SK-N-SH (cell line): ENCODE measurements at regions not wholly inside any gene's neighbourhood (a gene's known extent, or its start where the extent isn't known, plus 50 kb on each side); places are given as distances from the start of the nearest gene placed in this dataset.

ENCODE experiments used
- CTCF ChIA-PET: fragments of 300-600, 350-600 bp; formaldehyde crosslinking; extraction: SDS; loops from one replicate; lab custom pipeline; 2021; lab: Yijun Ruan, JAX
- POLR2A ChIA-PET: fragments of 350-600 bp; sonication (Branson Sonifier 250); formaldehyde crosslinking; extraction: SDS; loops from one replicate; lab custom pipeline; 2020; ENCODE audit warnings: antibody characterized with exemption, inconsistent platforms; lab: Yijun Ruan, JAX
- DNase-seq: peaks from one replicate; pipeline ENCODE4 v3.0.0; 2012
- H2AFZ ChIP-seq: fragments of 200-600 bp; sonication (generic); 2 replicates; pipeline ENCODE4 v1.8.1; 2016; ENCODE audit warnings: antibody characterized with exemption, mild to moderate bottlenecking, low read depth
- H3F3A ChIP-seq: fragments of 200-600 bp; sonication (generic); replicated peaks from 2 replicates; pipeline ENCODE3; 2016; ENCODE audit warnings: antibody characterized with exemption, mild to moderate bottlenecking; ENCODE audit not compliant: insufficient read depth
- H3K27ac ChIP-seq, 2 experiments: fragments of 200-500 bp in 1 of 2; fragments of 200-600 bp in 1 of 2; sonication (Bioruptor generic) in 1 of 2; sonication (generic), shearing (Covaris generic) in 1 of 2; 2 replicates each; pipeline versions ENCODE4 v1.5.1 to v1.6.1; 2014 to 2016; ENCODE audit warnings: low read depth in 2 of 2, inconsistent platforms in 1 of 2, low read length in 1 of 2, mild to moderate bottlenecking in 1 of 2, mixed read lengths in 1 of 2
- H3K27me3 ChIP-seq: fragments of 200-600 bp; sonication (generic), shearing (Covaris generic); 2 replicates; pipeline ENCODE4 v1.6.1; 2016; ENCODE audit warnings: mixed run types; ENCODE audit not compliant: insufficient read depth
- H3K36me3 ChIP-seq, 2 experiments: fragments of 200-500 bp in 1 of 2; fragments of 200-600 bp in 1 of 2; sonication (Bioruptor generic) in 1 of 2; sonication (generic) in 1 of 2; replicated peaks in 1 of 2; 2 replicates each; pipeline versions ENCODE3 to v1.5.1; 2014 to 2016; ENCODE audit warnings: low read length in 1 of 2, mild to moderate bottlenecking in 1 of 2; ENCODE audit not compliant: insufficient read depth in 2 of 2, control insufficient read depth in 1 of 2
- H3K4me1 ChIP-seq, 2 experiments: fragments of 200-500 bp in 1 of 2; fragments of 200-600 bp in 1 of 2; sonication (Bioruptor generic) in 1 of 2; sonication (generic), shearing (Covaris generic) in 1 of 2; 2 replicates each; pipeline versions ENCODE4 v1.5.1 to v1.6.1; 2014 to 2016; ENCODE audit warnings: low read depth in 1 of 2, low read length in 1 of 2, mixed run types in 1 of 2; ENCODE audit not compliant: insufficient read depth in 2 of 2, control insufficient read depth in 1 of 2
- H3K4me2 ChIP-seq: fragments of 200-600 bp; sonication (generic), shearing (Covaris generic); 2 replicates; pipeline ENCODE4 v1.6.1; 2017; ENCODE audit warnings: mixed run types
- H3K4me3 ChIP-seq, 2 experiments: fragments of 200-500 bp in 1 of 2; fragments of 200-600 bp in 1 of 2; sonication (Bioruptor generic) in 1 of 2; sonication (generic), shearing (Covaris generic) in 1 of 2; 2 replicates each; pipeline versions ENCODE4 v1.5.1 to v1.8.1; 2014 to 2016; ENCODE audit warnings: low read depth in 2 of 2, inconsistent platforms in 1 of 2, low read length in 1 of 2, mild to moderate bottlenecking in 1 of 2, mixed read lengths in 1 of 2, moderate library complexity in 1 of 2
- H3K79me2 ChIP-seq: fragments of 200-600 bp; sonication (generic); 2 replicates; pipeline ENCODE4 v1.8.1; 2017; ENCODE audit warnings: mild to moderate bottlenecking; ENCODE audit not compliant: insufficient read depth
- H3K9ac ChIP-seq: fragments of 200-600 bp; sonication (generic); 2 replicates; pipeline ENCODE4 v1.6.1; 2017; ENCODE audit warnings: mixed run types
- H3K9me2 ChIP-seq: fragments of 200-600 bp; sonication (generic); 2 replicates; pipeline ENCODE4 v1.6.1; 2017; ENCODE audit warnings: mixed run types
- H3K9me3 ChIP-seq: fragments of 200-600 bp; sonication (generic); 2 replicates; pipeline ENCODE4 v1.6.1; 2017; ENCODE audit warnings: mixed run types, mild to moderate bottlenecking, moderate library complexity
- H4K20me1 ChIP-seq: fragments of 200-600 bp; sonication (generic); 2 replicates; pipeline ENCODE4 v1.6.1; 2017; ENCODE audit warnings: mild to moderate bottlenecking, mixed run types; ENCODE audit not compliant: insufficient read depth
- ELF1 ChIP-seq: IDR thresholded peaks from 2 replicates; pipeline ENCODE4 v1.4.0; 2012
- FOSL2 ChIP-seq: IDR thresholded peaks from 2 replicates; pipeline ENCODE4 v1.4.0; 2012; ENCODE audit warnings: low read depth, mild to moderate bottlenecking, moderate library complexity, borderline replicate concordance
- GATA2 ChIP-seq: sonication (generic); formaldehyde crosslinking; IDR thresholded peaks from 2 replicates; pipeline ENCODE4 v1.5.0; 2020; ENCODE audit warnings: mild to moderate bottlenecking, missing genetic modification reagents
- IRF3 ChIP-seq: fragments of 150-350 bp; IDR thresholded peaks from 2 replicates; pipeline ENCODE4 v1.6.1; 2016; ENCODE audit warnings: mild to moderate bottlenecking, low read depth, low read length
- MEF2A ChIP-seq: IDR thresholded peaks from 2 replicates; pipeline ENCODE4 v1.4.0; 2012; ENCODE audit warnings: low read depth, borderline replicate concordance
- MXI1 ChIP-seq: IDR thresholded peaks from 2 replicates; pipeline ENCODE4 v1.6.1; 2012; ENCODE audit warnings: mild to moderate bottlenecking, low read depth, low read length, improper control_type of control experiment
- NFIC ChIP-seq: IDR thresholded peaks from 2 replicates; pipeline ENCODE4 v1.4.0; 2012; ENCODE audit warnings: borderline replicate concordance
- NRF1 ChIP-seq: IDR thresholded peaks from 2 replicates; pipeline ENCODE4 v1.6.1; 2012; ENCODE audit warnings: low read depth, mild to moderate bottlenecking, low read length
- PBX3 ChIP-seq: IDR thresholded peaks from 2 replicates; pipeline ENCODE4; 2012
- RCOR1 ChIP-seq: fragments of 150-350 bp; IDR thresholded peaks from 2 replicates; pipeline ENCODE4 v1.6.1; 2017; ENCODE audit warnings: antibody characterized with exemption, low read length
- RXRA ChIP-seq: IDR thresholded peaks from 2 replicates; pipeline ENCODE4 v1.4.0; 2012; ENCODE audit warnings: low read depth, mild to moderate bottlenecking, borderline replicate concordance
- SIN3A ChIP-seq: IDR thresholded peaks from 2 replicates; pipeline ENCODE4 v1.6.1; 2012; ENCODE audit warnings: low read depth, mild to moderate bottlenecking, low read length, moderate library complexity, borderline replicate concordance
- SMC3 ChIP-seq: IDR thresholded peaks from 2 replicates; pipeline ENCODE4 v1.6.1; 2012; ENCODE audit warnings: low read depth, low read length, improper control_type of control experiment
- TF ChIP-seq, protein P1 (sequence below): IDR thresholded peaks from 2 replicates; pipeline ENCODE4 v1.4.0; 2012; ENCODE audit warnings: low read depth
- TF ChIP-seq, protein P2 (sequence below): fragments of 150-350 bp; IDR thresholded peaks from 2 replicates; pipeline ENCODE4 v1.6.1; 2017; ENCODE audit warnings: antibody characterized with exemption, low read length, low read depth, borderline replicate concordance
- TF ChIP-seq, protein P3 (sequence below): fragments of 200-600 bp; sonication (generic); IDR thresholded peaks from 2 replicates; pipeline ENCODE4 v1.6.1; 2017; ENCODE audit warnings: antibody characterized with exemption, mild to moderate bottlenecking, moderate library complexity

- Histone ChIP-seq H3K9me3 (no peaks in the 10 kb centered on the region), H3K79me2 (no peaks in the 10 kb centered on the region), H3K36me3 (no peaks in the 10 kb centered on the region), H3K9me2 (no peaks in the 10 kb centered on the region), H2AFZ (no peak overlapping the region), H3K4me1 (no peaks in the 10 kb centered on the region), H3K4me2 (no peak overlapping the region), H3F3A (no peaks in the 10 kb centered on the region), H4K20me1 (no peaks in the 10 kb centered on the region), H3K27me3 (no peaks in the 10 kb centered on the region), H3K27ac (no peak overlapping the region), H3K9ac (no peak overlapping the region), H3K4me3 (no peak overlapping the region)
- TF ChIP-seq RXRA: no peak
- no peak for TF ChIP-seq MEF2A
- no peak for TF ChIP-seq SIN3A
- no peak for TF ChIP-seq IRF3
- TF ChIP-seq MXI1: no peak
- no peak for TF ChIP-seq NFIC
- no peak for TF ChIP-seq GATA2
- TF ChIP-seq RCOR1: no peak
- no peak for TF ChIP-seq NRF1
- TF ChIP-seq, protein P1, sequence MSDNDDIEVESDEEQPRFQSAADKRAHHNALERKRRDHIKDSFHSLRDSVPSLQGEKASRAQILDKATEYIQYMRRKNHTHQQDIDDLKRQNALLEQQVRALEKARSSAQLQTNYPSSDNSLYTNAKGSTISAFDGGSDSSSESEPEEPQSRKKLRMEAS: no peak
- TF ChIP-seq SMC3: no peak
- TF ChIP-seq PBX3: no peak
- TF ChIP-seq, protein P2, sequence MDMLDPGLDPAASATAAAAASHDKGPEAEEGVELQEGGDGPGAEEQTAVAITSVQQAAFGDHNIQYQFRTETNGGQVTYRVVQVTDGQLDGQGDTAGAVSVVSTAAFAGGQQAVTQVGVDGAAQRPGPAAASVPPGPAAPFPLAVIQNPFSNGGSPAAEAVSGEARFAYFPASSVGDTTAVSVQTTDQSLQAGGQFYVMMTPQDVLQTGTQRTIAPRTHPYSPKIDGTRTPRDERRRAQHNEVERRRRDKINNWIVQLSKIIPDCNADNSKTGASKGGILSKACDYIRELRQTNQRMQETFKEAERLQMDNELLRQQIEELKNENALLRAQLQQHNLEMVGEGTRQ: no peak
- no peak for TF ChIP-seq ELF1
- TF ChIP-seq, protein P3, sequence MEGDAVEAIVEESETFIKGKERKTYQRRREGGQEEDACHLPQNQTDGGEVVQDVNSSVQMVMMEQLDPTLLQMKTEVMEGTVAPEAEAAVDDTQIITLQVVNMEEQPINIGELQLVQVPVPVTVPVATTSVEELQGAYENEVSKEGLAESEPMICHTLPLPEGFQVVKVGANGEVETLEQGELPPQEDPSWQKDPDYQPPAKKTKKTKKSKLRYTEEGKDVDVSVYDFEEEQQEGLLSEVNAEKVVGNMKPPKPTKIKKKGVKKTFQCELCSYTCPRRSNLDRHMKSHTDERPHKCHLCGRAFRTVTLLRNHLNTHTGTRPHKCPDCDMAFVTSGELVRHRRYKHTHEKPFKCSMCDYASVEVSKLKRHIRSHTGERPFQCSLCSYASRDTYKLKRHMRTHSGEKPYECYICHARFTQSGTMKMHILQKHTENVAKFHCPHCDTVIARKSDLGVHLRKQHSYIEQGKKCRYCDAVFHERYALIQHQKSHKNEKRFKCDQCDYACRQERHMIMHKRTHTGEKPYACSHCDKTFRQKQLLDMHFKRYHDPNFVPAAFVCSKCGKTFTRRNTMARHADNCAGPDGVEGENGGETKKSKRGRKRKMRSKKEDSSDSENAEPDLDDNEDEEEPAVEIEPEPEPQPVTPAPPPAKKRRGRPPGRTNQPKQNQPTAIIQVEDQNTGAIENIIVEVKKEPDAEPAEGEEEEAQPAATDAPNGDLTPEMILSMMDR: no peak
- TF ChIP-seq FOSL2: no peak
- CTCF ChIA-PET: no interaction called here
- POLR2A ChIA-PET: no interaction called here
- no peak for DNase-seq
Observed at GRCh38 chr2:83069724-83070123, 1389.4 kb downstream of the SUCLG1 start.
